GM12801 (cell line): ENCODE measurements at regions not wholly inside any gene's neighbourhood (a gene's known extent, or its start where the extent isn't known, plus 50 kb on each side); places are given as distances from the start of the nearest gene placed in this dataset.

Experiments used
- TF ChIP-seq, protein P1 (sequence below): IDR thresholded peaks from one replicate; pipeline ENCODE4 v1.5.1; 2011; ENCODE audit warnings: control low read depth; ENCODE audit not compliant: insufficient read length; ENCODE audit errors: extremely low read depth

DNA sequence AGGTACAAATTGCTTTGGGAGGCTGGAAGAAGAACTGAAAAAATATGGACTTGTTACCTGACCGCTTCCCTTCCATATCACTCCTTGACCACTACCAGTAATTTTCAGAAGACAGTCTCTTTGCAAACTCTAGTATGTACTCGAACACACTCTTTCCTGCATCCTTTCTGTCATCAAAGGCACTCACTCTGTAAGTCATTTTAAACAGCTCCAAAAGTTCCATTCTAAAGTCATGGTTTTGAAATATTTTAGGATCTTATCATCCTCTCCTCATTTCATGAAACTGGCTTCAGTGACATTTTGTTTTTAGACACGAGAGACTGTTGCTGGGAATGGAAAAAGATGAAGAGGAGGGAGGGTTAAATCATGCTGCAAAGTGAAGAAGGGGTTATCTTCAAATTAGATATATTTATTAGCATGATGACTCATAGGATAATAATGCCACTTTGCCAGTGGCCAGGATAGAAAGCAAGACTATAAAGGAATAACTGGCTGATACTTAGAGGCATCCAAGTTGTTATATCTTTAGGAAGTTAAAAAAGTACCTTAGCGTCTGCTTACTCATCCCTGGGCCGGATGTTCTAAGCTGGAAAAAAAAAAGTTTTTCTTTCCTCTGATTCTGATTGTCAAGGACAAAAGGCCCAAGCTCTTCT lies 549.3 kb downstream of the METTL15 start:
- TF ChIP-seq, protein P1, sequence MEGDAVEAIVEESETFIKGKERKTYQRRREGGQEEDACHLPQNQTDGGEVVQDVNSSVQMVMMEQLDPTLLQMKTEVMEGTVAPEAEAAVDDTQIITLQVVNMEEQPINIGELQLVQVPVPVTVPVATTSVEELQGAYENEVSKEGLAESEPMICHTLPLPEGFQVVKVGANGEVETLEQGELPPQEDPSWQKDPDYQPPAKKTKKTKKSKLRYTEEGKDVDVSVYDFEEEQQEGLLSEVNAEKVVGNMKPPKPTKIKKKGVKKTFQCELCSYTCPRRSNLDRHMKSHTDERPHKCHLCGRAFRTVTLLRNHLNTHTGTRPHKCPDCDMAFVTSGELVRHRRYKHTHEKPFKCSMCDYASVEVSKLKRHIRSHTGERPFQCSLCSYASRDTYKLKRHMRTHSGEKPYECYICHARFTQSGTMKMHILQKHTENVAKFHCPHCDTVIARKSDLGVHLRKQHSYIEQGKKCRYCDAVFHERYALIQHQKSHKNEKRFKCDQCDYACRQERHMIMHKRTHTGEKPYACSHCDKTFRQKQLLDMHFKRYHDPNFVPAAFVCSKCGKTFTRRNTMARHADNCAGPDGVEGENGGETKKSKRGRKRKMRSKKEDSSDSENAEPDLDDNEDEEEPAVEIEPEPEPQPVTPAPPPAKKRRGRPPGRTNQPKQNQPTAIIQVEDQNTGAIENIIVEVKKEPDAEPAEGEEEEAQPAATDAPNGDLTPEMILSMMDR: no peak

DNA sequence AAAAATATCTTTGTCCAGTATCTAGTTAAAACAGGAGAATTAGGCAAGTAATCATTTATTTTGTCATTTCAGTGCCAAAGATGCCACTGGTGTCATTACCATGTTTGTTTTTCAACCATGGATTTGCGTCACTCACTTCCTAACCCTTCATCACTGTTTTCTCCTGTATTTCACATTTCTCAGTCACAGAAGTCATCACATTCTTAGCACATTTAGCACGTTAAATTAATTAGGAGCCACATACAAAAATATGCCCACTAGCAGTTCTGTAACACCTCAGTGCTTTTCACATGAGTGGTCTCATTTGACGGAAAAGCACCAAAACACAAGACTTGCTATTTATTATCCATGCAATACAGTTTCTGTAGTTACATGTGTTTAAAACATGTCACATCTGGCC lies 546.0 kb downstream of the METTL15 start:
- TF ChIP-seq, protein P1: no peak

DNA sequence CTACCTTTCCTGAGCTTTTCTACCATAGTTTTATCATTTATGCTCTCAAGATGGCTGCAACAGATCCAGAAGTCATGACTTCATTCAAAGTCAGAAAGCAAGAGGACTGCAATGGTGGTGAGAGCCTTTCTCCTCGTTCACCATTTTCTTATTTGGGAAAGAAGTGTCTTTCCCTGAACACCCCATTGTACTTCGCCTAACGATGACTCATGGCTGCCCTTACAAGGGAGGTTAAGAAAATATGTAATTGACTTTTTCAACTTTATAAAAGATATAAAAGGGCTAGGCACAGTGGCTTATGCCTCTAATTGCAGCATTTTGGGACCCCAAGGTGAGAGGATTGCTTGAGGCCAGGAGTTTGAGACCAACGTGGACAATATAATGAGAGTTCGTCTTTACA lies 541.7 kb downstream of the METTL15 start:
- TF ChIP-seq, protein P1: no peak

DNA sequence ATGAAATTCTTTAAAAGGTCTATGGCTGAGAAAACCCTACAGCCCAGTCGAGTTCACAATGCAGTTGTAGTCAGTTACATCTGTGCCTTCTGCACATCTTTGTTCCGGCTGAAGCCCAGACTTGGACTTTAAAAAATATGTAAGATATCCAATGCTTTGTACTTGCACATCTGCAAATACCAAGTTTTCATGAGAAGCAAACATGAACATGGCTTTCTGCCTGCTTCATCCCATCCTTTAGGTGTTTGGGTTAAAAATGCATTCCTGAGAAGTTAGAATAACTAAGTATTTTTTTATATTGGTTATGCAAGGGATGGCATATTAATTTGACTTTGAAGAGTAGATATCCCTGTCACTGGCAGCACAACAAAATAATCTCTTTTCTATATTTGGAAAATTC lies 528.4 kb downstream of the METTL15 start:
- TF ChIP-seq, protein P1: no peak

DNA sequence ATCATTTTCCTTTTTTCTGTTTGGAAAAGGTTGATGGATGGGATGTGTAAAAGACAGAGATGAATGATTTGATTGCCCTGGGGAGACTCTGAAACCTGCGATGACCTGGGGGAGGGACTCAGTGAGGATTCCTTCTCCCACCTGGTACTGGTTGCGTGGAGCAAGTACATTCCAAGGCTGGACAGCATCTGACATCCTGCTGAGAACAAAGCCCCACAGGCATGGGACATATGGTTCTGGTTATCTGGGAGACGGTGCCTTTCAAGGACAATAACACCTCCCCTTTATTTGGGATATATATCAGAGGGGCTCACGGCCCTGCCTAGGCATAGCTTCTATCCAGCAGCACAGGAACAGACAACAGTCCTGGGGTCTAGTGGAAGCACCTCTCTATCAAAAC lies 527.8 kb downstream of the METTL15 start:
- TF ChIP-seq, protein P1: no peak

DNA sequence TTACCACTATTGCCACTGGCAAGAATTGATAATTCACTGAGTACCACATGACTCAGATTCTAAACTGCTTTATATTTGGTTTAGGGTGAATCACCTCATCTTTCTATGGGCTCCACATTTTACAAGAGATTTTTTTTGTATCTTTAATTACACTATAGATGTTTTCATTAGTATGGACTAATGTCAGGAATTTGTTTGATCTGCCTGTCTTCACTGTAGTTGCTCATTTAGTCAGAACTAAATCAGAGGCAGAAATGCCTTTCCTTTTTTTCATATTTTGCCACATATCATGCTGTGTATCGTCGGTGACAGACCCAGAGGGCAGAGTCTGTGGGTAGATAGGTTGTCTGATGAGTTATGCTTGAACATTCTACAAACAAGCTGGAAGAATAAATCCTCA lies 524.1 kb downstream of the METTL15 start:
- TF ChIP-seq, protein P1: no peak

DNA sequence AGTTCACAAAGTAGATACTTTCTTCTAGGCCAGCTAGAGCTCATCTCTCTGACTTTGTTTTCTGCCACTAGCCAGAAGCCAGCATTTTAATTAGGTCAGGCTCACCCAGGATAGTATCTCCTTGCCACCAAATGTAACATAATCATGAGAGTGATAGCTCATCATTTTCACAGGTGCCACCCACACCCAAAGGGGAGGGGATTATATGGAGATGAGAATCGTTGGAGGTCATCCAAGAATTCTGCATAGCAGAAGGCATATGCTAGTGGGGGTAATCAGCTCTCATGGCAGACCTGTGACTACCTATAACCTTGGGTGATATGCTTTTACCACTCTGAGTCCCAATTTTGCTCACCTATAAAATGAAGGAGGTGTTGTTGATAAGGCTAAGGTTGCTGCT lies 523.0 kb downstream of the METTL15 start:
- TF ChIP-seq, protein P1: no peak
